HFFc6 (cell line): ENCODE measurements at regions not wholly inside any gene's neighbourhood (a gene's known extent, or its start where the extent isn't known, plus 50 kb on each side); places are given as distances from the start of the nearest gene placed in this dataset.

Experiments used
- DNase-seq: peaks from one replicate; pipeline ENCODE4 v3.0.0-alpha.2; 2018
- H3K27ac Mint-ChIP-seq: 2 replicates; pipeline ENCODE4 v1.8.0; 2020; ENCODE audit warnings: mild to moderate bottlenecking, mixed read lengths
- H3K27me3 Mint-ChIP-seq: 2 replicates; pipeline ENCODE4 v1.8.0; 2021; ENCODE audit warnings: mild to moderate bottlenecking, moderate library complexity, mixed read lengths; ENCODE audit not compliant: insufficient read depth
- H3K36me3 Mint-ChIP-seq: 2 replicates; pipeline ENCODE4 v1.8.0; 2021; ENCODE audit warnings: low read depth, mixed read lengths
- H3K4me1 Mint-ChIP-seq: 2 replicates; pipeline ENCODE4 v1.8.0; 2020; ENCODE audit warnings: low read depth, mixed read lengths
- H3K4me3 Mint-ChIP-seq: 2 replicates; pipeline ENCODE4 v1.8.0; 2020; ENCODE audit warnings: mild to moderate bottlenecking, moderate library complexity, mixed read lengths
- H3K9me3 Mint-ChIP-seq: 2 replicates; pipeline ENCODE4 v1.8.0; 2020; ENCODE audit warnings: mild to moderate bottlenecking, mixed read lengths
- CTCF ChIP-seq: fragments of 200-600 bp; sonication (generic); IDR thresholded peaks from 2 replicates; pipeline ENCODE4 v1.5.0; 2021; ENCODE audit warnings: antibody characterized with exemption, mild to moderate bottlenecking

GRCh38 chr6:27020553-27020880 lies 227.0 kb upstream of the PRSS16 start:
- Mint-ChIP-seq H3K4me3 (peak overlapping the region; percentile 89), H3K27me3 (peaks cover 5% of the 10 kb centered on the region), H3K36me3 (peaks cover 3% of the 10 kb centered on the region; the same call in 1 of the 2 replicates), H3K9me3 (no peaks in the 10 kb centered on the region; the same call in 1 of the 2 replicates), H3K4me1 (peaks cover 16% of the 10 kb centered on the region), H3K27ac (peak overlapping the region; percentile 94; the same call in 1 of the 2 replicates)
- TF ChIP-seq CTCF: no peak
- no peak for DNase-seq

- H3K27me3 Mint-ChIP-seq: peaks cover 5% of the 10 kb centered on the region; the same call in 1 of the 2 replicates
- peaks cover 15% of the 10 kb centered on the region for H3K4me1 Mint-ChIP-seq
- H3K36me3 Mint-ChIP-seq: 0 out of 2 replicates have a peak, but pooled peaks cover 3% of the 10 kb centered on the region
- no peak for DNase-seq
- no peak overlapping the region for H3K4me3 Mint-ChIP-seq
- TF ChIP-seq CTCF: no peak
- no peaks in the 10 kb centered on the region for H3K9me3 Mint-ChIP-seq
- no peak overlapping the region for H3K27ac Mint-ChIP-seq
Measured at GRCh38 chr6:27023664-27024063, 223.8 kb upstream of the PRSS16 start.

- Mint-ChIP-seq H3K9me3 (no peaks in the 10 kb centered on the region), H3K27ac (no peak overlapping the region), H3K4me1 (peaks cover 3% of the 10 kb centered on the region; the same call in 1 of the 2 replicates), H3K36me3 (no peaks in the 10 kb centered on the region), H3K27me3 (peaks cover under 1% of the 10 kb centered on the region; the same call in 1 of the 2 replicates), H3K4me3 (no peak overlapping the region)
- no peak for TF ChIP-seq CTCF
- no peak for DNase-seq
Measured at GRCh38 chr6:27025351-27025750, 222.2 kb upstream of the PRSS16 start.

- H3K36me3 Mint-ChIP-seq: no peaks in the 10 kb centered on the region
- H3K4me3 Mint-ChIP-seq: no peak overlapping the region
- H3K9me3 Mint-ChIP-seq: no peaks in the 10 kb centered on the region
- no peaks in the 10 kb centered on the region for H3K4me1 Mint-ChIP-seq
- no peak for TF ChIP-seq CTCF
- no peak overlapping the region for H3K27ac Mint-ChIP-seq
- H3K27me3 Mint-ChIP-seq: no peaks in the 10 kb centered on the region
- DNase-seq: no peak
Measured at GRCh38 chr6:27026361-27026760, 221.1 kb upstream of the PRSS16 start.

- Mint-ChIP-seq H3K36me3 (no peaks in the 10 kb centered on the region), H3K27ac (no peak overlapping the region), H3K9me3 (no peaks in the 10 kb centered on the region), H3K4me3 (no peak overlapping the region), H3K4me1 (no peaks in the 10 kb centered on the region), H3K27me3 (peaks cover 5% of the 10 kb centered on the region)
- DNase-seq: no peak
- TF ChIP-seq CTCF: no peak
Measured at GRCh38 chr6:27031302-27031701, 216.2 kb upstream of the PRSS16 start.

- Mint-ChIP-seq H3K9me3 (no peaks in the 10 kb centered on the region), H3K4me1 (no peaks in the 10 kb centered on the region), H3K4me3 (no peak overlapping the region), H3K27ac (no peak overlapping the region), H3K36me3 (no peaks in the 10 kb centered on the region), H3K27me3 (peaks cover 5% of the 10 kb centered on the region)
- no peak for DNase-seq
- TF ChIP-seq CTCF: no peak
Measured at GRCh38 chr6:27038498-27038897, 209.0 kb upstream of the PRSS16 start.
